NCI-H1048 (cell line): ENCODE measurements at regions not wholly inside any gene's neighbourhood (a gene's known extent, or its start where the extent isn't known, plus 50 kb on each side); places are given as distances from the start of the nearest gene placed in this dataset.
A peak's percentile ranks its signal among the peaks of the same experiment; 100 is the strongest.
"Not testable (repeated sequence)": the region's sequence is repeated elsewhere in the genome, so short reads cannot be mapped to it uniquely, and the experiment has no call there.

Experiments
- DNase-seq: peaks from one replicate; lab custom pipeline; 2025; lab: John Stamatoyannopoulos, UW

DNA sequence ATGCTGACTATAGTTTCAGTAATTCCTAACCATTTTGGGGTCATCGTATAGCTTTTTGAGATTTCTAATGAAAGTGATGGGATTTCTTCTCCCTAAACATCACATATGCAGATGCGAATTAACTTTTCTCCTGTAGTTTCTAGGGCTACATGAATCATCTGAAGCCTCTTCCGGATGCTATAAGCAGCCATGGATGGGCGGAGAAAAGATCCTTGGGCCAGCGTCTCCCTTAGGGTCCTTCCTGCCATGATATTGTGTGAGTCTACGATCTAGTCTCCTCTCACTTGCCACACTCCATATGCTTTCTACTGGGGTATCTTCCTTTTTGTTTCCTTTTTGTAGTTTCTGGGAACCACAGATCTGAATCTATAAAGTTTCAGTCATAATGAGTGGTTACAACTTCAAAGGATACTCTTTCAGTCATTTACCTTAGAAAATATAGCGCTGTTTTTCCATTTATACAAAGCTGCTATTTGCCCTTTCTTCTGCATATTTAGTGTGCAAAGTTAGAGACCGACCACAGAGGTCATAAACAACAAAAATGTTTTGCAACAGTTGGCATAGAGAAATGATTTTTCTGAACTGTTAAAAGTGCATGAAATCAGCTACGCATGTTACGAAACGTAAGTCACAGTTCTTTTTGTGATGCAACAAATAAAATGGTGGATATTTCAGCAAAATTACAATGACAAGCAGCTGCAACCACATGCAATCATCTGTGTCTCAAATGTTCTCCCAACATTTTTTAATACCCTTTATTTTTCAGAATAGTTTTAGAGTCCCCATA is 396.2 kb upstream of the SLC35B3 start:
- DNase-seq = no peak

DNA sequence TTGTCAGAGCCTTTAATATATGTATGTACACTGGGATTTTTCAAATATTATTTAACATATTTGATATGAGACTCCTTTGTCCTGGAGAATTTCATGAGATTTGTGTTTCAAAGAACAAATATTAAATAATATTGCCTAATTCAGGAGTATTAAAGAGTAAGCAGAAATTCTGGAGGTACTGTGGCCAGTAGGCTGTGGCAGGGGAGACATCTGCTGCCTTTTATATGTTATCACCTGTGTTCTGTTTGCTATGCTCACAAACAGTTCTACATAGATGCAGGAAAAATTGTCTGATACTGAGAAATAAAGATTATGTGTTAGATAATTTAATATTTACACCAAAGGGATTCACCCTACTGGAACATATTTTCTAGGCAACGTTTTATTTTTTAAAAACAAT is 395.4 kb upstream of the SLC35B3 start:
- DNase-seq = no peak

DNA sequence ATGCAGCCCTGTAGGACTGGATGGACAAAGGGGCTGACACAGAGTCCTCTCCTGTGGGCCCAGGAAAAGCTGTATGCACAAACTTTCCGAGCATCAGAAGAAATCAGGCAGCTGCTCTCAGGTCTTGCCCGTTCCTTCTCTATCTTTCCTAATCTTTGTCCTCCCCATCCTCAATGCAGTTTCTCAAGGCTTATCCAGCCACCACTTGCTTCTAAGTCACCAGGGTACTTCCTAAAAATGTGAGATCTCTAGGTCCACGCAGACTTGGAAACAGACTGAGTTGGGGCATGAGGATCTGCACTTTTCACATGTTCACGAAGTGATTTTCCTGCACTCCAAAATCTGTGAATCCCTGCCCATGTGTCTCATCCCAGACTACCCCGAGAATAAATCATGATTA is 394.5 kb upstream of the SLC35B3 start:
- no peak for DNase-seq

DNA sequence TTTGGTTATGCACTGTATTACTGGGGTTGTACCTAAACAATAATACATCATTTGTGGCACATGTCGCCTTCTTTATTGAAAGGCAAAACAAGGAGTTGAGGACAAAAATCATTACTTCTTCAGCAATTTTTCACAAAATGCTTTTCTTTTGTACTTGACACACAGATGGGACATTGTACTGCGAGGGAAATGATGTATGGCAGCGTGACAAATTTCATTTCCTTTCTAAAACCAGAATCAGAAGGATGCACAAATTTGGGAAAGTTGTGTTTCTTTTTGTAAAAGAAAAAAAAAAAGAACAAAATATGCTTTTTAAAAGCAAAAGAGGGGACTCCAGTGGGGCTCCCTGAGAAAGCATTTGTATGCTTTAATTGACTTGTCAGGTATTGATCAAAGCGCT is 394.0 kb upstream of the SLC35B3 start:
- no peak for DNase-seq

DNA sequence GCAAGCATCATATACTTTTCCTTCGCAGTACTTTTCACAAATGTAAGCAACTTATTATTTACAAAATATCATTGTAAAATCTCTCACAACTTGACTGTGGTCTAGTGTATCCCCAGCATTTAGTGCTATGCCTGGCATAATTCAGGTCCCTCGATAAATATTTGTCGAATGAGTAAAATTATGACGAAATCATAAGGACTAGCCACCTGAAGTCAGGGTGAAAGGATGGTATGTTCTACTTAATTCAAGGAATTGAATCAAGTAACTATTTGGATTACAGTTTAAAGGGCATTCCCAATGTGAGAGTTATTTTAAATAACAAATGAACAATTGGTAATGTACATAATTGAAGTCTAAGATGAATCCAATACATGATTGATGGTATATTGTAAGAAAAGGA is 393.0 kb upstream of the SLC35B3 start:
- DNase-seq = no peak

DNA sequence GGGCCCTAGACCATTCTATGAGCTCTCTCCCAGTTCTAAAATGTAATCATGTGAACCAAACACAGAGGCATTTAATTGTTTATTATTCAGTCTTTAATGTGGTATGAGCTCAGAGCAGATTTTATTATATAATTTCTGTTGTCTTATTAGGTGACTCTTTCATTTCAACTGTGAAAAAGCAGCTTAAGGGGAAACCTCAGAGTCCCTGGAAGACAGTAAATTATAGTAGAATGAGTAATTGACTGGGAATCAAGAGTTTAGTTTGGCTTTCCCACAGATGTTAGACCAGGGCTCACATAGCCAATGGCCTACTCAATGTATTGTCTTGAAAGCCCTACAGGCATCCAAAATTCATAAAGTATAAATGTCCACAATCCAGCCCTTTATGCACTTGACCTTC is 390.4 kb upstream of the SLC35B3 start:
- DNase-seq = no peak

DNA sequence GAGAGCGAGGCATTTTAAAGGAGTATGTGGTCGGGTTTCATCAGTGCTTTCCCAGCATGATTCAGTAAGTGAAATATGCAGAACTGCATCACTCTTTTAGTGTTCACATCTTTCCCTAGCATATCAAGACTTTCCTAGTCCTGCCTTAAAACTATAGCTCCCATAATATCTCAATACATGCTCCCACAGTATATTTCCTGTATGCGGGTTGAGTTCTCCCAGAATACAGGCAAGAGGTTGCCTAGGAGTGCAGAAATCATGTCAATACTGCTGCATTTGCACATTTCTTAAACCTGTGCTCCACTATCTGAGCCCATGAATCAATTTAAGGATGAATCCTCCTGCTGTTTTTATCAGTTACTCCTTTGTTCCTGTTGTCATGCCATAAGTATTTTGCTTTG is 386.6 kb upstream of the SLC35B3 start:
- DNase-seq = no peak

DNA sequence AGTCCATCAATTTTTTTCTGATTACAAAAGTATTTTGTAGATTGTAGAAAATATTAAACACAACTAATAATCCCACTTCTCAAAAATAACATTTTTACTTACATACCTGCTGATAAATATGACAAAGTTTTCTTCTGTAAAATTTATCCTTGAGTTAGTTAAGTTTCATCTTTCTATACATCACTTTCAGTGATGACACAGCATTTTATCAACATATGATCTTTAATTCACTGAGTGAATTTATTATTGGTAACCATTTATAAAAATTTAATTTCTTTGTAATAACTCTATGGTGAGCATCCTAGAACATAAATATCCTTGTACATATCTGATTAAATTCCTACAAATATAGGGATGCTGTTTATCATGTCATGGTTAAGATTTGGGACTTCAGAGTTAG is 385.0 kb upstream of the SLC35B3 start:
- DNase-seq = no peak

DNA sequence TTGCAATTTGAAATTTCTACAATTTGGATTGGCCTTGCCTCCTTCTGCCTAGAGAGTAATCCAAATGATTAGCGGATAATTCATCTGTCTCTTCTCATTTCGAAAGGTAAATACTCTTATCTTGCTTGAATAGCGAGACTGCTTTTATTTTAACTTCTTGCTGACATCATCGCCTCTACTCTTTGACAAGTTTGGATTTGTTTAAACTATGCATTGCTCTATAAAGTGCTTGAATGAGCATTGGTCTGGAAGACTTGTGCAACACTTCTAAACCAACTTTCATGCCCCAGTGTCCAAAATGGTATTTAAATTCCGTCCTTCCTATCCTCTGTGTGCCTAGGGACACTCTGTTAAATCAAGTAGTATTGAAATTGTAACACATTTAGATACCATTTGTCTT is 384.1 kb upstream of the SLC35B3 start:
- DNase-seq = no peak

DNA sequence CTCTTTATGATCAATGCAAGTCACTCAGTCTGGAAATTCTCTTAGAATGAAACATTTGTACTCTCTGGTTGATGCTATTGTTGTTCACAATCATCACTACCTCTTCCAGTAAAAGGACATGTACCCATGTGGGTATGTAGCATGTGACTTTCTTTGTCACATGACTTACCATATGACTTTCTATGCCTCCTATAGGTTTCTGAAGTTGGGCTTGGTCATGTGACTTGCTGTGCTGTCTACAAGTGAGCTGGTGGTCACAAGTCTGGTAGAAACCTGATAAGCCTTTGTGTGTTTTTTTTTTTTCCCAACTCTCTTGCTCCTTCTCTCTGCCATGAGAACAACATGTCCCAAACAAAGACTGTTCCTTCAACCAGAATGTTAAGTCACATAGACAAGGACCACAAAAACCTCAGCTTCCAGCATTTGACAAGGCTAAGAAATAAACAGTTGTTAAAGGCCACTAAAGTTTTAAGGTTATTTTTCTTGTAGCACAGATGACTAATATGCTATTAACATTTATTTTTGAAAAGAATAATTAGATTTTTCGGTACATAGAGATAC is 379.2 kb upstream of the SLC35B3 start:
- no peak for DNase-seq

DNA sequence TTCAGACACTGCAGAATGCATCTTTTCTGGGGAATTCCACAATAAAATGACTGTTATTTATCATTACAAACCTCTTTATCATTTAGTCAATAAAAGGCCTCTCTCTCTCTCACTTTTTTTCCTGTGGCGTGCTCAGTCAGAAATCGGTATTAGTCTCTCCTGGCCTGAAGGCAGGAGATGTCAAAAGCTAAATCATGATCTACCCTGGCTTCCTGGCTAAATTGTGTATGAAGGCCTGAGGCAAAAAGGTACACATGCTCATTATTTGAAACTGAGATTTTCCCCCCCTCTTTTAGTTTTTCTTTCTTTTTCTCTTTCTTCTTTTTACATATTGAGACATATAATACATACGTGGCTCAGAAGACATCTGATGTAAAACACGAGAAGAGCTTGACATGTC is 375.0 kb upstream of the SLC35B3 start:
- DNase-seq = no peak

DNA sequence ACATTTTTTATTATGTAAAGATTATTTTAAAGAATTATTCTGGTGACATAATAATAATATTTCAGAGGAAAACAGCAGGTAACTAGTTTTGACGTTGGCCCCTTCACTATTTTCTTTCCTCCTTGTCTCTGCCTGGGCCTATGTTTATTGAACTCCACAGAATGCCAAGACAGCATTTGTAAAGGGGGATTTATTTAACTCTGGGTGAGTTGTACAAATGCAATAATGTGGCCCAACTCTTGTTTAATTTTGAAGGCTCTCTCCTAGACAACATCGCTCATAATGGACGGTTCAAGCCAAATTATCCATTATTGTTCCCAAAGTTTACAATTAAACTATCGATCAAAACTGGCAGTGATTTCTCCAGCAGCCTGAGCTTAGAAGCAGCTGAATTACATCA is 374.3 kb upstream of the SLC35B3 start:
- DNase-seq = no peak

DNA sequence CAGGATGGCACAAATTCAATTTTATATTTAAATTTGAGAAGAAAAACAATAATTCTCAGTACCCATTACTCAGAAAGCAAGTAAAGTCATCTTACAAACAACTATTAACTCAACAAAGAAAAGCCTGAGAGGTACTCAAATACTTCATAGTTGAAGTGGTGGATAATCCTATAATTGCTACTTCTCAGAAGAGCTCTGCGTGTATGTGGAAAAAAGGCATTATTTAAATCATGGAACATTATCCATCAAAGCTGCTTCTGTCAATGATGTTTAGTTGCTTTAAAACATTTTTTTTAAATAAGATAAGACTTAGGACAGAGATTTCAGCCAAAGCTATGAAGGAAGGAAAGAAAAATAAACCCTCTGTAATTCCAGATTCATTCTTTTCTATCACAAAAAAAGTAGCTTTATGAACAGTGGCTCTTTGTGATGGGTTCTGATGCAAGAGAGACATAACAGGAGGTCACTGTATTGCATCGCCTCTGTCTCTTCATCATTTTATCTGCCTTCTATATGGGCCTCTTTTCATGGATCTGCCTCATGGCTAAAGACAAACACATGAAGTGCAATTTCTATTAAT is 367.9 kb upstream of the SLC35B3 start:
- peak; percentile 33 for DNase-seq

DNA sequence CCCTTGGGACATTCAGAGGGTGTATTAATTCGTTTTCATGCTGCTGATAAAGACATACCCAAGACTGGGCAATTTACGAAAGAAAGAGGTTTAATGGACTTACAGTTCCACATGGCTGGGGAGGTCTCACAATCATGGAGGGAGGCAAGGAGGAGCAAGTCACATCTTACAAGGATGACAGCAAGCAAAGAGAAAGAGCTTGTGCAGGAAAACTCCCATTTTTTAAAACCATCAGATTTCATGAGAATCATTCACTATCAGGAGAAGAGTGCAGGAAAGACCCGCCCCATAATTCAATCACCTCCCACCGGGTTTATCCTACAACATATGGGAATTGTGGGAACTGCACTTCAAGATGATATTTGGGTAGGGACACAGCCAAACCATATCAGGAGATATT is 367.1 kb upstream of the SLC35B3 start:
- DNase-seq = not testable (repeated sequence)

DNA sequence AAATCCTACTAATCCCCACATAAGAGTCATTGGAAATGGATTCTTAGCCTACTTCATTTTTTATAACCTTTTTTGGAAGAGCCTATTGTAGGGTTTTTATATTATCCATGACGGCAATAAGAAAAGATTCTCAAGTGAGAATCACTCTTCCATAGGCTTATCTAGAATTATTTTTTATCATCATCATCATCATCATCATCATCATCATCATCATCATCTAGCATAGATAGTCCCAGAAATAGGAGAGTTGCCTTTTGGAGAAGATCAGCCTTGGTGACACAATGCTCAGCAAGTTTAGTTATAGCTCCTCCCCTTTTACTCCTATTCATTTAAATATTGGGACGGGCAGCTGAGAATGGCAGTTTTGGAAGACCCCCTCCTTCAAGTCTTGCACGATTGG is 359.1 kb upstream of the SLC35B3 start:
- no peak for DNase-seq

DNA sequence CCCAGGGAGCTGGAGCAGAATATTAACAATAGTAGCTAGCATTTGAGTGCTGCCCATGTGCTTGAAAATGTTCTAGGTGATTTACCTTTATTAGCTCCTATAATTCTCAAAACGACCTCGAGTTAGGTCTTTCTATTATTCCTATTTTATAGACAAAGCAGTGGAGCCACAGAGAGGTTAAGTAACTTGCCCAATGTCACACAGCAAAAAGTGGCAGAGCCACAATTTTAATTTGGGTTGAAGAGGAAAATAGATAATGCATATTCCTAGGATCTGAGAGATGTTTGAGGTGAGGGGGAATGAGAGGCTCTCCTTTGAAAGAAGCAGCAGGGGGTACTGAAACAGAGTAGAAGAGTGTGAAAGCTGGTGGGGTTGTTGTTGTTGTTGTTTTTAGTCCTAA is 354.5 kb upstream of the SLC35B3 start:
- DNase-seq = no peak

DNA sequence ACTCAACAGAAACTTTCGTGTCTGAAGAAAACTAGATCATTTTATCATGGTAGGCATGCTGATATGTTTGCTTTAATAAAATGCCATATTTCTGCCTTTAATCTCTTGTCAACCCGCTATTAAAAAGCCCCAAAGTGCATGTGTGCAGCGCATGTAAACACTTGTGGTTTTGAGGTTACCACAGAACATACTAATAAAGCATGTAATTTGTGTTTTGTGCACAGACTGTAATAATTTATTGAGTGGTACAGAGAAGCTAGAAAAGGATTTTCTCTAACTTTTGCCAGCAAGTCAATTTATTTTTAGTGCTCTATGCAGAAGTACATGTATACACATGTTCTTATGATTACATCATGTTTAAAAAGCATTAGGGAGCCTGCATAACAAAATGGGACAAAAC is 349.9 kb upstream of the SLC35B3 start:
- DNase-seq = no peak

DNA sequence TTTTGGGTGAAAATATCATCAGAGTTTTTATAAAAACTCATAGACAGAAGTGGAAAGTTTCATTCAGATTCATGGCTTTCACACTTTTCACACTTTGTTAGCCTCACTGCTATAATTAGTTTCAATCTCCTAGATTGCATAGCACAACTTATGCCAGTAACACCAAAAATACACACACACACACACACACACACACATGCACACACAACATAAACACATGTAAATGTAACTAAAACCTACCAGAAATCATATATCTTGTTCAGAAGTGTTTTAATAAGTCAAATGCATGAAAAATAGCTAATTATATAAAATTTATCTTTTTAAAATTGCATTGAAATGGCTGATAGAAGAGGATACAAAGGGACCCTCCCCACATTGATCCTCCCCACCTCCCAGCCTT is 347.8 kb upstream of the SLC35B3 start:
- DNase-seq = no peak

DNA sequence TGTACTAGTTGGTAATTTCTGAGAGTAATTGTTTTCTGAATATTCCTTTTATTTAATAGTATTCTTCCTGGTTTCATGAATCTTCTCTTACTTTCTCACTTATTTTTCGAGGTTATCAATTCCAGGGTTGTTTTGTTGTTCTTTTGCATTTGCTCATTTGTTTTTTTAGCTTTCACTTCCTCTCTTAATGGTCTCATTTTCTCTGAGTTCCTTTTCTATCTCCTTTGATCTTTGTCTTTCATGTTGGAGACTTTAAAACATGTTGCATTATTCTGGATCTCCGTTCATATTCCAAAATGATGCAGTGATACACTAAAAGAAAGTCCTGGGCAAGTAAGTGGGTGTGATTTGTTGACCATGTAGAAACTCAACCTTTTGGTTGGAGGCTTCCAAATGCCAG is 345.3 kb upstream of the SLC35B3 start:
- DNase-seq = no peak

DNA sequence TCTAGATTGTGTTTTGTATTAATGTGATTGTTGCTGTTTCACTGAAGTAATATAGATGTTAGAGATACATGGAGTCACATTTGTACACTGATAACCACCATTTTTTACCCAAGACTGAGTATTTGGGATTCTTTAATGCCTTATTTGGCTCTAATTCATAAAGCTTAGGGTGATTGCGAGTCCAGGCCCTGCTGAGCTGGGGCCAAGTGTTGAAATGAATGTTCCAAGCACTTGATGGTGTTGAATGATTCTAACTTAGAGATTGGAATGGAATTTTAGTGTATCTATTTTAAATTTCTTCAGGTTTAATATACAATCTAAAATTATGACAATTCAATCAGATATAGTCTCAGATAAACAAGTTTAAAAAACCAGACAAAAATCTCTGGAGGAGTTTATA is 329.4 kb upstream of the SLC35B3 start:
- no peak for DNase-seq

DNA sequence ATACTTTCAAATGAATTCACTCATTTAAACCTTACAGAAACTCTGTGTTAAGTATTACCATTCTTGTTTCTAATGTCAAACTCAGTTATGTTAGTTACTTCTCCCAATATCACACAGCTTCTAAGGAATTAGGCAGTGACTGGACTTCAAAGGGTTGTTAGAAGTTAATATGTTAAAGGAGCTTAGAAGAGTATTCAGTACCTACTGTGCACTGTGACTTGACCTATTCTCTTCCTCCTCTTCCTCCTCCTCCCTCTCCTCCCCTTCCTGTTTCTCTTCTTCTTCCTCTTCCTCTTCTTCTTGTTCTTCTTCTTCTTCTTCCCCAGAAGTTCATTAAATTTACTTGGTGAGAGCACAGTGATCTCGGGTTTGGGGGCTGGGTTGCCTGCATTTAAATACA is 325.6 kb upstream of the SLC35B3 start:
- DNase-seq = no peak

DNA sequence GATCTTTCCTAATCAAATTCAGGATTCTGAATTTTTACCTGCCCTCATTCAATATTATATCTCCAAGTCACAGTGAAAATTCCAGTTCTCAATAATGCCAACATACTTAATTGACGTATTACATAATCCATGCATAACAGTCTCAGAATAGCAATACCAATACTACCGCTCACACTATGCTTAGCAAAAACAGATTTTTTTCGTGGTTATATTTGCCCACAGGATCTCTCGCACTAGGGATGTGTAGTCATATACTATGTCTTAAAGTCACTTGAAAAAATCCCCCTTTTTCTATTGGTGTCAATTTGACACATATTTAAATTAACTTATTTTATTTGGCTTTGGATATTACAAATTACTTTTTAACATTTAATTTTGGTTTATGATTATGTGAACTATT is 323.1 kb upstream of the SLC35B3 start:
- DNase-seq = no peak

DNA sequence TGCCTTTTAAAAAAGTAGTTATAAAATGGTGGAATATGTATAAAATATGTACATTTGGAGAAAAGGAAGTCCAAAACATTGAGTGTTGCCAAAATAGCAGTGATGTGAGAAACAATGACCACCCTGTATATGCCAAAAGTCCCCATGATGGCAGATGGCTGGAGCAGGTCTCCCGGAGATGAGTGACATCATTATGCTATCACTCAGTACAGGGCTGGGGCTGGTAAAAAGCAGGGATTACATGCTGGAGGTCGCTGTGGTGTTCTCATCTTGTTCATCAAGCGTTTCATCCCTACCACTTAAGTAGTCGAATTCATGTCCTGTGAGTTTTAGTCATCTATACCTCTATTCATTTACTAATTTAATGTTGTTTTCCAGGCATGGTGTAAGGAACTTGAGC is 315.3 kb upstream of the SLC35B3 start:
- no peak for DNase-seq

DNA sequence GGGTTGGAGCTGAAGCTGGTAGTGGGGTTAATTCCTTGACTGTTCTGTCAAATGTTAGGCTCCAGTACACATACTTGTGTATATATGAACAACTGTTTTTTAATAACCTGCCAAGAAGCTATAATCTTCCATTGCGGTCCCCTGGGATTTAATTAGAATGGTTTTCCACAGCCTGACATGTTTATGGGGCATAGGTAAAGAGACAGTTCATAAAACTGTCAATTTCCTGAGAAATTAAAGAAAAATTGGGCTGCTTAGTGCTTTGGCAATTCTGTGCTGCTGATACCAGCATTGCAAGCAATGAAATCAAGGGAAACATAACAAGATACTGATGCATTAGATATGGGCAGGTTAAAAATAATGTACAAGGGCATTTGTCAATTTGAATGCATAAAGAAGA is 314.1 kb upstream of the SLC35B3 start:
- DNase-seq = no peak
